ENCODE measurements at regions not wholly inside any gene's neighbourhood (a gene's known extent, or its start where the extent isn't known, plus 50 kb on each side); places are given as distances from the start of the nearest gene placed in this dataset.

DNA sequence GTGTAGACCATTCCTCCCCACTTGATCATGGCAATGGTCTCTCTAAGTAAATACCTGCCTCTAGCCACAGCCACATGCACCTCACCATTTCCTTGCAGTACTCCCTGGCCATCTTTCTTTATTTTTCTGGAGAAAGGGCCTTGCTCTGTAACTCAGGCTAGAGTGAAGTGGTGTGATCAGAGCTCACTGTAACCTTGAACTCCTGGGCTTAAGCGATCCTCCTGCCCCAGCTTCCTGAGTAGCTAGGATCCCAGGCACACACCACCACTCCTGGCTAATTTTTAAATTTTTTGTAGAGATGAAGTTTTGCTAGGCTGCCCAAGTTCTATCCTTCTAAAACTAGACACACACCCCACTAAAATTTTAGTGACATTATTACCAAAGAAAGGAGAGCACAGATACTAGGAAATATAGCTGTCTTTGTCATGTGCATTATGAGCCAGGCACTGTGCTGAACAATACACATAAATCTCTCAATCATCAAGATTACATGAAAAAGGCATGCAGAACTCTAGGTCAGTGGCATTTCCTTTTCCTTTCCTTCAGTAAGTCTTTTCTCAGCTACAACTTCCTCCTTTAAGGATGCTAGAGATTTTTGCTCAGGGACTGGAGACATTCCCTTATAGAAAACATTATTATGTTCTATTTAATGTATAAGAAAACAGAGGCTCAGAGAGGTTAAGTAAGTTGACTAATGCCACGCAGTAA is 95.0 kb upstream of the SERBP1 start:
- H3K4me3 Mint-ChIP-seq = no peak overlapping the region
- no CpG with 5 or more reads among the region's 2 CpGs for WGBS (ENCODE audit: insufficient coverage)

DNA sequence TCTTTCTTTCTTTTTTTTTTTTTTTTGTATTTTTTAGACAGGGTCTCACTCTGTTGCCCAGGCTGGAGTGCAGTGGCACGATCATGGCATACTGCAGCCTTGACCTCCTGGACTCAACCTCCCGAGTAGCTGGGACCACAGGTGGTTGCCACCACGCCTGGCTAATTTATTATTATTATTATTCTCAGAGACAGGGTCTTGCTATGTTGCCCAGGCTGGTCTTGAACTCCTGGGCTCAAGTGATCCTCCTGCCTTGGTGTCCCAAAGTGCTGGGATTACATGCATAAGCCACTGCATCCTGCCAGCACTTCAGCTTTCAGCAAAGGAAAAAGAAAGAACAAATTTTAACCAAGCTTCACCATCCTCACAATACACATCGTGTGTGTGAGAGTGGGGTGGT is 97.9 kb upstream of the SERBP1 start:
- Mint-ChIP-seq H3K9me3 (ENCODE audit: insufficient read depth) (no peaks in the 10 kb centered on the region), H3K4me3 (no peak overlapping the region), H3K27me3 (peaks cover 10% of the 10 kb centered on the region), H3K27ac (no peak overlapping the region), H3K4me1 (no peaks in the 10 kb centered on the region)
- H3K36me3 ChIP-seq (replicated peaks in 1 of 2; ENCODE audit: control extremely low read depth in 1 of 2, control insufficient read depth in 1 of 2, extremely low read depth in 1 of 2, insufficient read depth in 2 of 2, low read length in 1 of 2) = no peaks in the 10 kb centered on the region
- no peaks in the 10 kb centered on the region for H4K20me1 ChIP-seq (ENCODE audit: control insufficient read depth, insufficient read depth, low read length, poor library complexity, severe bottlenecking)
- peaks cover 0 to 2% (median 0%) of the 10 kb centered on the region in 4 experiments for H3K27me3 ChIP-seq (replicated peaks in 1 of 4; ENCODE audit: control extremely low read depth in 1 of 4, control insufficient read depth in 3 of 4, insufficient read depth in 4 of 4, low read length in 3 of 4)
- intact Hi-C loops (cut with micrococcal nuclease) = no loop called here
- no CpG with 5 or more reads among the region's 4 CpGs for WGBS (ENCODE audit: insufficient coverage)
- no peaks in the 10 kb centered on the region for H3K9me3 ChIP-seq (ENCODE audit: control extremely low read depth in 1 of 3, control insufficient read depth in 2 of 3, insufficient read depth in 1 of 3, low read length in 2 of 3)
- ChIA-PET CTCF (interaction anchor here (1.2 to 2.6 kb wide), 2 partner anchors 230 to 232 kb away, joined by 3 to 21 read pairs; no protein-coding TSS in a partner anchor), POLR2A (no interaction called here)
- no peaks in the 10 kb centered on the region for H3K79me2 ChIP-seq (ENCODE audit: control insufficient read depth, insufficient read depth, low read length)
- ATAC-seq (ENCODE audit: low read depth) (no peak), DNase-seq (no peak)
- no peak overlapping the region for H3K4me2 ChIP-seq (replicated peaks; ENCODE audit: low read depth, low read length, poor library complexity, severe bottlenecking)
- H3K27ac ChIP-seq (ENCODE audit: low read length in 2 of 2) = no peak overlapping the region
- TF ChIP-seq, protein P1, sequence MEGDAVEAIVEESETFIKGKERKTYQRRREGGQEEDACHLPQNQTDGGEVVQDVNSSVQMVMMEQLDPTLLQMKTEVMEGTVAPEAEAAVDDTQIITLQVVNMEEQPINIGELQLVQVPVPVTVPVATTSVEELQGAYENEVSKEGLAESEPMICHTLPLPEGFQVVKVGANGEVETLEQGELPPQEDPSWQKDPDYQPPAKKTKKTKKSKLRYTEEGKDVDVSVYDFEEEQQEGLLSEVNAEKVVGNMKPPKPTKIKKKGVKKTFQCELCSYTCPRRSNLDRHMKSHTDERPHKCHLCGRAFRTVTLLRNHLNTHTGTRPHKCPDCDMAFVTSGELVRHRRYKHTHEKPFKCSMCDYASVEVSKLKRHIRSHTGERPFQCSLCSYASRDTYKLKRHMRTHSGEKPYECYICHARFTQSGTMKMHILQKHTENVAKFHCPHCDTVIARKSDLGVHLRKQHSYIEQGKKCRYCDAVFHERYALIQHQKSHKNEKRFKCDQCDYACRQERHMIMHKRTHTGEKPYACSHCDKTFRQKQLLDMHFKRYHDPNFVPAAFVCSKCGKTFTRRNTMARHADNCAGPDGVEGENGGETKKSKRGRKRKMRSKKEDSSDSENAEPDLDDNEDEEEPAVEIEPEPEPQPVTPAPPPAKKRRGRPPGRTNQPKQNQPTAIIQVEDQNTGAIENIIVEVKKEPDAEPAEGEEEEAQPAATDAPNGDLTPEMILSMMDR (IDR thresholded peaks at IDR 0.05) = no peak
- TF ChIP-seq EZH2 (IDR thresholded peaks at IDR 0.05; ENCODE audit: borderline replicate concordance, insufficient read depth, low read depth, low read length, poor library complexity, severe bottlenecking) = no peak
- H3K9ac ChIP-seq (ENCODE audit: low read length) = no peak overlapping the region
- no peak overlapping the region for H3K4me3 ChIP-seq (ENCODE audit: control extremely low read depth in 1 of 5, extremely low read depth in 1 of 5, insufficient read depth in 1 of 5, low read depth in 2 of 5, low read length in 4 of 5)
- no peaks in the 10 kb centered on the region for H3K4me1 ChIP-seq (ENCODE audit: control insufficient read depth in 2 of 2, insufficient read depth in 2 of 2, low read length in 2 of 2)
- H2AFZ ChIP-seq (ENCODE audit: insufficient read depth, low read depth, low read length, poor library complexity, severe bottlenecking) = no peak overlapping the region

More for the DNA sequence above, 95.0 kb upstream of the SERBP1 start:
- H4K20me1 ChIP-seq (ENCODE audit: control insufficient read depth, insufficient read depth, low read length, poor library complexity, severe bottlenecking) = no peaks in the 10 kb centered on the region
- no peak overlapping the region for H3K9ac ChIP-seq (ENCODE audit: low read length)
- CTCF ChIA-PET = interaction anchor here (0.7 to 2.3 kb wide), 4 partner anchors 13 to 240 kb away, joined by 3 to 13 read pairs (median 4); no protein-coding TSS in a partner anchor
- no peaks in the 10 kb centered on the region for H3K79me2 ChIP-seq (ENCODE audit: control insufficient read depth, insufficient read depth, low read length)
- DNase-seq = no peak
- H3K36me3 ChIP-seq (replicated peaks in 1 of 2; ENCODE audit: control extremely low read depth in 1 of 2, control insufficient read depth in 1 of 2, extremely low read depth in 1 of 2, insufficient read depth in 2 of 2, low read length in 1 of 2) = no peaks in the 10 kb centered on the region
- intact Hi-C loops (cut with micrococcal nuclease) = no loop called here
- H3K4me3 ChIP-seq (ENCODE audit: control extremely low read depth in 1 of 5, extremely low read depth in 1 of 5, insufficient read depth in 1 of 5, low read depth in 2 of 5, low read length in 4 of 5) = no peak overlapping the region
- H3K4me2 ChIP-seq (replicated peaks; ENCODE audit: low read depth, low read length, poor library complexity, severe bottlenecking) = no peak overlapping the region
- H3K27me3 ChIP-seq (replicated peaks in 1 of 4; ENCODE audit: control extremely low read depth in 1 of 4, control insufficient read depth in 3 of 4, insufficient read depth in 4 of 4, low read length in 3 of 4) = peaks cover 0 to 2% (median 0%) of the 10 kb centered on the region in 4 experiments
- H2AFZ ChIP-seq (ENCODE audit: insufficient read depth, low read depth, low read length, poor library complexity, severe bottlenecking) = no peak overlapping the region
- Mint-ChIP-seq H3K4me1 (no peaks in the 10 kb centered on the region), H3K27ac (no peak overlapping the region), H3K9me3 (ENCODE audit: insufficient read depth) (no peaks in the 10 kb centered on the region), H3K27me3 (peaks cover 18% of the 10 kb centered on the region)
- POLR2A ChIA-PET = no interaction called here
- no peaks in the 10 kb centered on the region for H3K4me1 ChIP-seq (ENCODE audit: control insufficient read depth in 2 of 2, insufficient read depth in 2 of 2, low read length in 2 of 2)
- no peak for TF ChIP-seq EZH2 (IDR thresholded peaks at IDR 0.05; ENCODE audit: borderline replicate concordance, insufficient read depth, low read depth, low read length, poor library complexity, severe bottlenecking)
- TF ChIP-seq, protein P1 (IDR thresholded peaks at IDR 0.05) = no peak
- no peak overlapping the region for H3K27ac ChIP-seq (ENCODE audit: low read length in 2 of 2)
- ATAC-seq (ENCODE audit: low read depth) = no peak
- H3K9me3 ChIP-seq (ENCODE audit: control extremely low read depth in 1 of 3, control insufficient read depth in 2 of 3, insufficient read depth in 1 of 3, low read length in 2 of 3) = no peaks in the 10 kb centered on the region
